Stimulated activated CD4-positive, alpha-beta T cell treated with anti-CD3 and anti-CD28 coated beads, Interleukin-2, amount 100 ng/mL, for 48 hours (primary cell): ENCODE measurements at regions not wholly inside any gene's neighbourhood (a gene's known extent, or its start where the extent isn't known, plus 50 kb on each side); places are given as distances from the start of the nearest gene placed in this dataset.
"Not testable (repeated sequence)": the region's sequence is repeated elsewhere in the genome, so short reads cannot be mapped to it uniquely, and the experiment has no call there.

Experiments
- DNase-seq, 2 donors: peaks; one replicate each; pipeline ENCODE4 v3.0.0-alpha.2; 2020

DNA sequence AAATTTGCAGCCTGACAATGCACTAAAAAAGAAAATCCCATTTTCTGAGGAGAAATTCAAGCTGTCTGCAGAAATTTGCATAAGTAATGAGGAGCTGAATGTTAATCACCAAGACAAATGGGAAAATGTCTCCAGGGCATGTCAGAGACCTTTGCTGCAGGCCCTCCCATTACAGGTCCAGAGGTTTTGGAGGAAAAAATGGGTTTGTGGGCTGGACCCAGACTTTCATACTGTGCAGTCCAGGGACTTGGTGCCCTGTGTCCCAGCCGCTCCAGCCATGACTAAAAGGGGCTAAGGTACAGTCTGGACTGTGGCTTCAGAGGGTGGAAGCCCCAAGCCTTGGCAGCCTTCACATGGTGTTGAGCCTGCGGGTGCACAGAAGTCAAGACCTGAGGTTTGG is 209.8 kb upstream of the PRICKLE2 start:
- not testable (repeated sequence) for DNase-seq

- DNase-seq = no peak
These were observed 207.6 kb upstream of the PRICKLE2 start for GRCh38 chr3:64432870-64433269.

DNA sequence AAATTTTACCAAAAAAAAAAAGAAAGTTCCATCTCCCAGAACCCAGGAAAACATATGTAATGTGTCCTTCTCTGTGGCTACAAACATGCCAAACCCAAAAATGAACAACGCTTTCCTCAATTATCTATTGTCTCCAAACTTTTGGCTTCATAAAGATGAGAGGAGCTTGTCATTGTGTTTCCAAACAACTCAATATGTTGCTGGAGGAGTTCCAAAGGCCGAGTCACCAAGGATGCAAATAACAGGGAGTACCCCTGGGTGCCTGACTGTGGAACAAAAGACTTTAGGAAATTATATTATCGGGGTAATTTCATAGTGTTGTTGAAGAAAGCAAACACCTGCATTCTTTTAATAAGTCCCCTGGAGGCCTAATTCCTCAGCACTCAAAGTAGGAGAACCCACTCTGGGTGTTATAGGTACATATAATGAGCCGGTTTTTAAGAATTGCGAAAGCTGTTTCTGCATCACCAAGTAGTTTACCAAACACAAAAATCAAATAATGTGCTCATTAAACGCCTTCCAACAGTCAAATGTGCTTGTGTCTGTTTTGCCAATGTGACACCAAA is 206.3 kb upstream of the PRICKLE2 start:
- no peak for DNase-seq

DNA sequence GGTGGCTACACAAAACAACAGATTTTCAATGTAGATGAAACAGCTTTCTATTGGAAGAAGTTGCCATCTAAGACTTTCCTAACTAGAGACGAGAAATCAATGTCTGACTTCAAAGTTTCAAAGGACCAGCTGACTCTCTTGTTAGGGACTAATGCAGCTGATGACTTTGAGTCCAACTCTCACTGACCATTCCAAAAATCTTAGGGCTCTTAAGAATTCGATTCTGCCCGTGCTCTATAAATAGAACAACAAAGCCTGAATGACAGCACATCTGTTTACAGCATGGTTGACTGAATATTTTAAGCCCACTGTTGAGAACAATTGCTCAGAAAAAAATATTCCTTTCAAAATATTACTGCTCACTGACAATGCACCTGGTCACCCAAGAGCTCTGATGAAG is 202.4 kb upstream of the PRICKLE2 start:
- DNase-seq = no peak

- no peak for DNase-seq
These were observed 201.3 kb upstream of the PRICKLE2 start for GRCh38 chr3:64426551-64426950.

- no peak for DNase-seq
These were observed 197.7 kb upstream of the PRICKLE2 start for GRCh38 chr3:64422932-64423331.

DNA sequence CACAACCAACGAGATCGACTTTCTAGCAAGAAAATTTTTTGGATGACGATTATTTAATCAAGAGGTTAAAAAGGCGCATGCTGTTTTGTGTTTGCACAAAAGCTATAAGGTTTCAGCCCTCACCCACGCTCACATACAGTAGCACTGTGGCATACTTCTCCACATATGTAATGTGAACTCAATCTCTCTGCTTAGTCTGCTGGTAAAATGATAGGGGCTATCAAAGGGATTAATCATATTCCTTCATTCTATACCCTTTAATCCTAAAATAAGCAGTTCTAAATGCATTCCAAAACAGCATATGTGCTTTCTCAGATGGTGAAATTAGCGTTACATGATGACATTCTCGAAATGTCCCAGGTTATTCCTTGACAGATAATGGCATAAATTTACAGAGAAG is 196.9 kb upstream of the PRICKLE2 start:
- no peak for DNase-seq

DNA sequence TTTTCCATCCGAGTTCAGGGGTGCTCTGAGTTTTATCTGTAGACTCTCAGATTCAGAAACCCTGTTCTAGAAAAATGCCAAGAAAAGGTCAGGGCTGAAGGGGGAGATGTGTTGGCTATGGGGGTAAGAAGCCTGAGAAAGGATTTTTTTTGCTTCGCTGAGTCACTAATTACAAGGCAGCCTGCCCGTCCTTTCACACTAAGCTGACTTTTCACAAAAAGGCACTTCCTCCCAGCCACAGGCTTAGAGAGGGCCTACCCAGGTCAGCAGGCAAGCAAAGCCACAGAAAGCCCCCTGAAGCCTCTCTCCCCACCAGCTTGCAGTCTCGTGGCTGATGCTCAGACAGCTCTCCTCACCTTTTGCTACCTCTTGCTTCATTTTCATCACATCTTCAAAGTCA is 192.6 kb upstream of the PRICKLE2 start:
- no peak for DNase-seq

DNA sequence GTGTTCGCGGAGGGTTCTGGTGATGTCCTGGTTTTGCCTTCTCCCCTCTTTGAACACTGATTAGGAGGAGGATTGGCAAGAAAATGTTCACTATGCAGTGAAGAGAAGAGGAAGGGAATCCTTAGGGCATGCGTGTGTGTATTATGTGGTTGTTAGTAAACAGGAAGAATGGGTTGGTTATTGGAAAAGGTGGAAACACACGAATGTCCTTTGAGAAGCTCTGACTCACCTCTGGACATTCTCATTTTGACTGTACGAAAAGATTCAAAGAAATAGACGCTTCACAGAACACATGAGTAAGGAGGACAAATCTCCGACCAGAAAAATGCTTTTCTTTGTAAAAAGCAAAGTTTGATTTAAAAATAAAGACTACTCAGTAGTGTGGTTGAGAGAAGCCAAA is 188.8 kb upstream of the PRICKLE2 start:
- DNase-seq = no peak

- DNase-seq = no peak
These were observed 185.8 kb upstream of the PRICKLE2 start for GRCh38 chr3:64411101-64411500.

- no peak for DNase-seq
These were observed 185.0 kb upstream of the PRICKLE2 start for GRCh38 chr3:64410226-64410625.

GRCh38 chr3:64408770-64409169 is 183.5 kb upstream of the PRICKLE2 start:
- DNase-seq = no peak

DNA sequence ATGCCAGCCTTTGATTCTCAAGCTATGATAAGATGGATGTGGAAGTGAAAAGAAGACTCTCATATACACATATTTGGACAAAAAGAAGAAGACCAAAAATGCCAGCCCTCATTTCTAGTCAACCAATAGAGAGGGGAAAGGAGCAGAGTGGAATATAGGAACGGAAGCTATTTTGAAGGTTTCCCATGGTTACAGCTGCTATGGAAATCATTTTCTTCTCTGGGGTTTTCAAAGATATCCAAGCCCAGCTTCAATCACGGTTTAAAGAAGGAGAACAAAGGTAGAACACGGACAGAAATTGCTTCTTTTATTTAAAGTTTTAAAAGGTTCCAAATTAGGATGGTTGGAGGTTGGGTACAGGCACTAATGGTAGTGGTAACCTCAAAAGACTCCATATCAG is 181.0 kb upstream of the PRICKLE2 start:
- DNase-seq = no peak

- no peak for DNase-seq
These were observed 180.1 kb upstream of the PRICKLE2 start for GRCh38 chr3:64405211-64405835.

- DNase-seq = no peak
These were observed 175.4 kb upstream of the PRICKLE2 start for GRCh38 chr3:64400706-64401105.

- peak; percentile 5 to 15 for DNase-seq
These were observed 174.0 kb upstream of the PRICKLE2 start for GRCh38 chr3:64399205-64399800.

DNA sequence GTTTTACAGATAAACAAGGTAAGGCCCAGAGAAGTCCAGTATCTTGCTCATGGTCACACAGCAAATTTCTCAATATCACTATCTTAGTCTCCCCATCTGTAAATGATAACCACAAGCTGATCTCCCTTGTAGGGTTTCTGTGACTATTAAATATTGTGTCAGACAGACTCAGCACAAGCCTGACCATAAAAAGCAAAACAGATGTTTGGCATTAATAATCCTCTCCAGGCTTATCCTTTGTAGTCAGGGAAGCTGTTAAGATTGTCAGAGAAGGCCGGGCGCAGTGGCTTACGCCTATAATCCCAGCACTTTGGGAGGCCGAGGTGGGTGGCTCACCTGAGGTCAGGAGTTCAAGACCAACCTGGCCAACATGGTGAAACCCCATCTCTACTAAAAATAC is 173.2 kb upstream of the PRICKLE2 start:
- no peak for DNase-seq

GRCh38 chr3:64398006-64398405 is 172.7 kb upstream of the PRICKLE2 start:
- no peak for DNase-seq

DNA sequence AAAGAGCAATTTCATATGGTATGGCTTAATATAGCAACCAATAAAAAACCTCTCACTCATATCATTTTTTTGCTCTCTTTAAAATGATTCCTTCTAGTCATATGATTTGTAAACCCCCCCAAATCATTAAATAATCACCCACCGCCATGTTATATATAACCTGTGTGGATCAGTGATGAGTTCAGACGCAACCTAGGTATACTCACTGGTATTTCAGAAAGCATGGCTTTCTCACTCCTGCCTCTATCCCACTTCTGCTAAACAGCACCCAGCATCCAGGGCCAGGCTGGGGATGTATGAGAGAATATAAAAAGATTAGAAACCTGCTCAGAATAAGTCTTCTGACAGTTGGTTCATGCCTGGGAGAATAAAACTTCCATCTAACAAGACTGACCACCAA is 172.3 kb upstream of the PRICKLE2 start:
- no peak for DNase-seq

GRCh38 chr3:64395490-64395889 is 170.2 kb upstream of the PRICKLE2 start:
- no peak for DNase-seq

DNA sequence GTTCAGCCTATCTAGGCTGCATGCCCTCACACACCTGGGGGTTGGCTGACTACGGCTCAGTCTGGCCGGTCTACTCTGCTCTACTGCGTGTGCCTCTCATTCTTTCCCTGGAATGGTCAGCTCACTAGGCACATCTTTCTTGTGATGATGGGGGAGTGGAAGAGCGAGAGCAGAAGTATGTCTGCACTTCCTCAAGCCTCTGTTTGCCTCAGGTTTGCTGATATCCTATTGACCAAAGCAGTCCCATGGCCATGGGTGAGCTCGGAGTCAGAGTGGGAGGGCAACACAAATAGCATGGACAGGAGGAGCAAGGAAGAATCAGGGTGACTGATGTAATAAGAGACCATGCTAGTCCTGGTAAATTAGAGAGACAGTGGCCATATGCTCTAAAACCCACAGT is 167.9 kb upstream of the PRICKLE2 start:
- DNase-seq = no peak

DNA sequence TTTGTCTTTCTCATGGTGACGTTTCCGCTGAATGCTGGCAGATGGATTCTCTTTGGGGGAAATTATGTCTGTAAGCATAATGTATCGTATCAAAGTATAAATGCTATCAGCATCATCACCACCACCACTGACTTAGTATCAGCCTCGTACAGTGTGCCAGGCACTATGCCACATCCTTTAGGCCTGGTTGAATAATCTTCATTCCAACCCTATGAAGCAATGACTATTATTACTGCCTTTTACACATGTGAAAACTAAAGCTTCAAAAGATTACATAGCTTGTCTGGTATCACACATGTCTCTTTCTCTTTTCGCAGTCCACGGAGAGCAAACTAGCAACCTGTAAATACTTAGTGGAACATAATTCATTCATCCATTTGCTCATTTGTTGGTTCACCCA is 166.7 kb upstream of the PRICKLE2 start:
- DNase-seq = no peak

DNA sequence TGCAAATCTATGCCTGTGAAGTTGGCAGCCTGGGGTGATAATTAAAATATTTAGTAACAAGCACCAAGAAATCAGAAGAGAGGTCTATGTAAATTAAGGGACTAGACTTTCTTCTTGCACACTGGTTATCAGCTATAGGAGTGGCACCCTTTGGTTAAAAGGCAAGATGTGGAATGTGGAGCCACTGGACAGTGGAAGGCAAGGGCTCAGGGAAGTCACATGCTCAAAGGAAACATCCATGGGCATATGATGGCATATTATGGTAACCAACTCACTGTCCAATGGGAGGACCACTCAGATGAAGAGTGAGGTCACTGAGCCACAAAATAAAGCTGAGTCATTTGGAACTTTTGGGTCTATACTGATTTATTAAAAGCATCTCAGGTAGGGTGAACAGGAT is 165.6 kb upstream of the PRICKLE2 start:
- DNase-seq = no peak

GRCh38 chr3:64388886-64389285 is 163.6 kb upstream of the PRICKLE2 start:
- no peak for DNase-seq

- DNase-seq = no peak
These were observed 162.4 kb upstream of the PRICKLE2 start for GRCh38 chr3:64387688-64388087.
